HT-29 (cell line): ENCODE measurements at regions not wholly inside any gene's neighbourhood (a gene's known extent, or its start where the extent isn't known, plus 50 kb on each side); places are given as distances from the start of the nearest gene placed in this dataset.
A peak's percentile ranks its signal among the peaks of the same experiment; 100 is the strongest.

ENCODE experiments used
- DNase-seq: peaks from one replicate; pipeline ENCODE4 v3.0.0-alpha.2; 2015; ENCODE audit warnings: low spot score

DNA sequence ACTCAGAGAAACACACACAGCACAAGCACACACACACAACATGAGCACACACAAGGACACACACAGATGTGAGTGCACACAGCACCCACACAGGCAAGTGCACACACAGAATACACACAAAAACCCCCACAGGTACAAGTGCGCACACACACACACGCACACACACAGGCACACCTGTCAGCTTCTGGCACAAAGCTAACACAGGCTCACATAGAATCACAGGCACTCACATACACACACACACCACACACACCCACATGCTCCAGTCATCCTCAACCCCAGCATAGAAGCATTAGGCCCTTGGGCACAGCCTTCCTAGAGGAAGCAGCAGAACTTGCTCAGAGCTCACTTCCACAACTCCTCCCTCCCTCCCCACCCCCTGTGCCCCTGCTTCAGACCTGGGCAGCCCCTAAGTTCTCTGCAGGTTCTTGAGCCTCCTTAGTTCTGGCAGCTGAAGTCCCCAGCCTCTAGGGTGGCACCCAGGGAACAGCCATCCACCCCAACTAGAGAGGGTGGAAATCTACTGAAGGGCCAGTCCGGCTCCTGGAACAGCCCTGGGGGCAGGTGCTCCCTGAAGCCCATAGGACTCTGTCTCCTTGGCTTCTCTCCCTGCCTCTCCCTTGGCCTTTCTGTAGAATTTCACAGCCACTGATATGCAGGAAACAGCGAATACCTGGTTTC is 129.9 kb upstream of the VSTM2B start:
- no peak for DNase-seq

DNA sequence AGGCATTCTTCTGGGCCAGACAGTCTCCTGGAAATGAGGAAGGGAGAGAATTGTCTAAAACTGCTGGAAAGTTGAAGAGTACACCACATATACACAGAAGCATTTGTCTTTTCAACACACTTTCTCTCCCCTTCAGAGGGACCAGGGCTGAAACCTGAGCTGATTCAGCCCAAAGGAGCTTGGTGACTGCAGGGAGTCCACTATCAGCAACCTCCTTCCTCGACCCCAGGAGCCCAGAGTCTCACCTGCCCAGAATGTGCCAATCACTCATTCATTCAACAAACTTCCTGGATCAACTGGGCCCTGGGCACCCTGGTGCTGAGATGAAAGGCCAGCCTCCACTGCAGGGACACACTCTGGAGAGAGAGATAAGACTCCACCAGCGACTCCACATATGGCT is 128.9 kb upstream of the VSTM2B start:
- DNase-seq: no peak

- DNase-seq: no peak
These were observed 128.0 kb upstream of the VSTM2B start for GRCh38 chr19:29397748-29398147.

GRCh38 chr19:29399804-29400203 is 126.0 kb upstream of the VSTM2B start:
- DNase-seq: no peak

- DNase-seq: no peak
These were observed 124.7 kb upstream of the VSTM2B start for GRCh38 chr19:29400917-29401711.

DNA sequence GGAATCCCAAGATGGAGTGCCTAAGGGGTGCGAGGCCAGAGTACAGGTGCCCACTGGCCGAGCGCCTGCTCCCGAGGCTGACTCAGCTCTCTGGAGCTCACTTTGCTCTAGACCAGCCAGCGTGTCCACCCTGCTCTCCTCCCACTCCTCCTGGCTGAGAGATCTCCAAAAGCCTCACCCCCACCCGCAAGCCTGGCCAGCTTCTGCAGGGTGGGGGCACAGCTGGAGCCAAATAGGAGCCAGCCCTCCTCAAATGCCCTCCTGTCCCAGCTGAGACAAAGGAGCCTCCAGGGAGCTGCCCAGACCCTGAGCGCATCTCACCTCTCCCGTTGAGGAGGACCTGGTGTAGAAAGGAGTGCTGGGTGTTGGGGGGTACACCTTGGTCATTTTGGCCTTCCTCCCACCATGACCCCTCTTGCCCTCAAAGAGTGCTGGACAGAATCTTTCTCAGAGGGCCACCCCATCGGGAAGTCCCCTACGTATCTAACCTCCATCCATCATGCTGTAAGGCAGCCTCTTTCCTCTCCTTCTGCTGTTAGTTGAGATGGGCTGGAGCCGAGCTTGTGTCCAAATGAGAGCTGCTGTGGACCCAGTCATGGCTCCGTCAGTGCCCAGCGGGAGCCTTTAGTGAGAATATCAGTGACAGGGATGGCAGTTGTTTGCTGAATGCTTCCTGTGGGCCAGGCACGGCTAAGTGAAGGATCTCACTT is 123.9 kb upstream of the VSTM2B start:
- DNase-seq: no peak

- DNase-seq: no peak
These were observed 123.2 kb upstream of the VSTM2B start for GRCh38 chr19:29402563-29402962.

DNA sequence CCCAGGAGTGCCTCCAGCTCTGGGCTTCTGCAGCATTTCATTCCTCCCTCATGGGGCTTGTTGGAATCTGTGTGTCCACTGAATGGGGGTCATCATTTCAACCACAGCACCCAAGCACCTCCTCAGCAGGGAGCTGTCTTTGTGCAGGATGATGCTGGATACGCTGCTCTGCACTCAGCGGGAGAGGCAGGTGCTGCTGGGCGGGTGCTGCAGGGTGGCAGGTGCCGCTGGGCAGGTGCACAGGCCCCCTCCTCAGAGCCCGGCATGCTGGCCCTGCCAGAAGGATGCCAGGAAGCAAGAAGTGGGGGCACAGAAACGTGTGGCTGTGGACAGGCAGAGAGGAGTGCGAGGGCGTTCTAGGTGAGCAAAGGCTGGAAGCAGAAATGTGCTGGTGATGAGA is 121.8 kb upstream of the VSTM2B start:
- no peak for DNase-seq

DNA sequence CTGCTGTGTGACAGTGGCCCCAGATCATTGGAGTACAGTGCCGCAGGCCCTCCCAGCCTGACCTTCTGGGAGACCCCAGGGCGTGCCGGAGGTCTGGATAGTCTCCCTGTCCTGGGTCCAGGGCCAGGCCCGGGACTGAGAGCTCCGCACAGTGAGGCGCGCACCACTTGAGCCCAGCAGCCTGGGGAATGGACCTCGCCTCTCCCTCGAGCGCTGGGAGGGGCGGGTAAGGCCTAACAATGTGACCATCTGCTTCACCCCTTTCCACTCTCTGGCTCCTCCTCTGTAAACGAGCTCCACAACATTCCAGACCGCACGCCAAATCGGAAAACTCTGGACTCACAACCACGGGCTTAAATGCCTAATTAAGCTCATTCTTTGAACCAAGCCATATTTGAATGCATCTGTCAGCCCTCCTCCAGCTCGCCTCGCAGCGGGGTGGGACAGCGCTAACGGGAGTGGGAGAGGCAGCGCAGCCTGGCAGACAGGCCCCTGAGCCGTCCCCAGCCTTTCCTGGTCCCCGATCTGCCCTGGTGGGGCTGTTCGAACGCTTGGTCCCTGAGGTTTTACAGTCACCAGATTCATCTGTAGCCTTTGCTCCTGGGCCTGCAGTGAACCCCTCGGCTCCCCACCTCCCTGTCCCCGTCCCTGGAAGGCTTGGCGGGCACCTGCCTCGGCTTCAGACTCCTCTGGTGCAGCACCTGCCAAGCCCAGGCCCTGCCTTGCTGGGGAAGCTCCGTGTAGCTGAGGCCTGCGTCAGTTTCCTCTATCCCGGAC is 120.7 kb upstream of the VSTM2B start:
- peak; percentile 53 for DNase-seq

DNA sequence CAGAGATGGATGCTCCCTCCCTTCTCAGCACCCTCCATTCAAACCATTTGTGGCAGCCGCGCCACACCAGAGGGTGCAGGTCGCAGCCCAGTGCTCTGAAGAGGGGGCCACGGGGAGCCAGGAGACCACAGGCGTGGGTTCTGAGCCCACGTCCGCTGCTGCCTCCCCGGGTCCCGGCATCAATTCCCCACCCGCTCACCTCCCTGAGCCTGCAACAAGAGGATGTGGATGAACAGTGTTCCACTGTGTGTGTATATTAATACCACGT is 120.1 kb upstream of the VSTM2B start:
- DNase-seq: no peak

- no peak for DNase-seq
These were observed 116.5 kb upstream of the VSTM2B start for GRCh38 chr19:29409076-29409862.

DNA sequence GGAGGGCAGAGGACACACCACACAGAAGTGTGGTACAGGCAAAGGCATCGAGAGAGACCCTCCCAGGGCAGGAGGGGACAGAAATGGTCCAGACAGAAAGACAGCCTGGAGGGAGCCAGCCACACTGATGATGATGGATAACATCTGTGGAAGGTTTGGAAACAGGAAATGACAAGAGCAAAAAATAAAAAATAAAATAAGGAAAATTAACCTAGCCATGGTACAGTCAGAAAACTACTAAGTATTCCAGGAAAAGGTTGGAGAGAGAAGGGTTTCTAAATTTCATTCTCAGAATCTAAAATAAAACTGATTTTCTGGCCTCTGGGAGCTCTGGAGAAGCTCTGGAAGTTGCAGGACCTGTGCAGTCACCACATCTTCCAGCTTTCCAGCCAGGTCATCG is 115.2 kb upstream of the VSTM2B start:
- DNase-seq: no peak

GRCh38 chr19:29411113-29411581 is 114.6 kb upstream of the VSTM2B start:
- DNase-seq: no peak

- no peak for DNase-seq
These were observed 112.4 kb upstream of the VSTM2B start for GRCh38 chr19:29413435-29413834.

DNA sequence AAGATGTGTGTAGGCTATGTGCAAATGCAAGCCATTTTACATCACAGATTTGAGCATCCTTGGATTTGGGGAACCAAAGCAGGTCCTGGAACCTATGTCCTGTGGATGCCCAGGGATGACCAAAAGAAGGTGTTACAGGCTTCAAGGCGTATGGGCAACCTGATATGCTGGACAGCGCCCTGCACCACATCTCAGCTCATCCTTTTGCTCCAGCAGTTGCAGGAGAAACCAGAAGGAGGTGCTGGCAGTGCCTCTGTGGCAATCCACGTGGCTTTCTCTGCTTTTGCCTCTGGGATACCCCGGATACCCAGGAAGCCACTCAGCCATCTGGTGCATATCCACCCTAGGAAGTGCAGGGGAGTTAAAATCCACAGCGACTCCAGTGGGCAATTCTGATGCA is 110.3 kb upstream of the VSTM2B start:
- no peak for DNase-seq

DNA sequence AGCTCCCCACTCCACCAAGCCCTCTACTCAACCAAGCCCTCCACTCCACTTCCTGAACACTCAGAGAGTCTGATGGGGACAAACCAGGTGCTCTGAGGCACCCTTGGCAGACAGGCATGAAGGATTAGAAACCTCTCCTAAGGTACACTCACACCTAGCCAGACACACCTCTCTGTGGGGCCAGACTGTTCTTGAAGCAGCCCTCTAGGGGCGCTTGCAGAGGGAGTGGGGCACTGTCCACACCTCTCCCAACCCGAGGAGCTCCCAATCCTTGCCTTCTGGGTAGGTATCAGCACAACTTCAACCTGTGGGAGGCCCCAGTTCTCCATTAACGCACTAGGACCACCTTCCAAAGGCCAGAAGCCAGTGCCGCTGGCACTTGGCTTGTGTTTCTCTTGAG is 108.7 kb upstream of the VSTM2B start:
- no peak for DNase-seq

DNA sequence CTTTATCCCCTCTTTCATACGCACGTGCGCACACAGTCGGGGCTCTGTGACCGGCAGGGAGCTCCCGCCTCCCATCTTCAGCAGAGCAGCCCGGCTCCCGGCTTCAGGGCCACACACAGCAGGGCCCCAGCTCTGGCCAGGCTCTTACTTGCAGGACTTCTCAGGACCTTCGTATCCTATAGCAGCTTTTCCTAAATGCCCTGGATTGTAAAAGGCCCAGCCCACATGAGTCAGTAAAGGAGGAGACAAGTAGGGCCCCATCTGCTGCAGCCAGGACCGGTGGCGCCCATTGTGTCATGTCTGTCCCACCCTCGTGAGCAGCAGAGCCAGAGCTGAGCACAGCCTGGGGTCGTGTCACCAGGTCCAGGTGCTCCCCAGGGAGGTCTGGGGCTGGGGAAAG is 107.6 kb upstream of the VSTM2B start:
- DNase-seq: no peak

- DNase-seq: no peak
These were observed 105.7 kb upstream of the VSTM2B start for GRCh38 chr19:29420065-29420464.

DNA sequence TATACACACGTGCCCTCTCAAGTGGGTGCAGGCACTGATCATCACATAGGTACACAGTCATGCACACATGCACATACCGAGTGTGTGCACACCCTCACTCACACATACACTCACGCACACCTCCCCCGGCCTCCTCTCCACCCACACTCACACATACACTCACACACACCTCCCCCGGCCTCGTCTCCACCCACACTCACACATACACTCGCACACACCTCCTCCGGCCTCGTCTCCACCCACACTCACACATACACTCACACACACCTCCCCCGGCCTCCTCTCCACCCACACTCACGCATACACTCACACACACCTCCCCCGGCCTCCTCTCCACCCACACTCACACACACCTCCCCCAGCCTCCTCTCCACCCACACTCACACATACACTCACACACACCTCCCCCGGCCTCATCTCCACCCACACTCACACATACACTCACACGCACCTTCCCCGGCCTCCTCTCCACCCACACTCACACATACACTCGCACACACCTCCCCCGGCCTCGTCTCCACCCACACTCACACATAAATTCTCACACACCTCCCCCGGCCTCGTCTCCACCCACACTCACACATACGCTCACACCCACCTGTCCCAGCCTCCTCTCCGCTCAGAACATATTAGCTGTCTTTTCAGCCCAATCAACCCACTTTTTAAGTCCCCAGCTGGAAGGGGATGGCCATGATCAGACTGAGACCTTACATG is 105.2 kb upstream of the VSTM2B start:
- DNase-seq: no peak

- DNase-seq: no peak
These were observed 104.6 kb upstream of the VSTM2B start for GRCh38 chr19:29421196-29421545.

DNA sequence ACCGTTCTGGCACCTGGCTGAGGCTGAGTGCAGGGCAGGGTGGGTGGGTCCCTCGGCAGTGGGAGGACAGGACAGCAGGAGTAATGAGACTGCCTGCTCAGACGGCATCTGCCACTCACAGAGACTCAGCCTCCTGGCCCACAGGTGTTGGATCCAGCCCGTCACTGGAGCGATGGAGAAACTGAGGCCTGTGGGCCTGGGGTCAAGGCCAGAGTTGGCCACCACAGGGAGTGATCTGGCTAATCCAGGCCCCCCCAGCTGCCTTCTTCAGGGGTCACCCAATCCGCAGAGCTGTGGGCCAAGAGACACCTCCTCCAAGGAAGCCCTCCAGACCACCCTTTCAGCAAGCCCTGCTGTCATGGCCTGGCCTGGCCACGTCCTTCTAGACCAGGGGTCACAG is 103.7 kb upstream of the VSTM2B start:
- DNase-seq: no peak
